ENCODE measurements at regions not wholly inside any gene's neighbourhood (a gene's known extent, or its start where the extent isn't known, plus 50 kb on each side); places are given as distances from the start of the nearest gene placed in this dataset.

DNA sequence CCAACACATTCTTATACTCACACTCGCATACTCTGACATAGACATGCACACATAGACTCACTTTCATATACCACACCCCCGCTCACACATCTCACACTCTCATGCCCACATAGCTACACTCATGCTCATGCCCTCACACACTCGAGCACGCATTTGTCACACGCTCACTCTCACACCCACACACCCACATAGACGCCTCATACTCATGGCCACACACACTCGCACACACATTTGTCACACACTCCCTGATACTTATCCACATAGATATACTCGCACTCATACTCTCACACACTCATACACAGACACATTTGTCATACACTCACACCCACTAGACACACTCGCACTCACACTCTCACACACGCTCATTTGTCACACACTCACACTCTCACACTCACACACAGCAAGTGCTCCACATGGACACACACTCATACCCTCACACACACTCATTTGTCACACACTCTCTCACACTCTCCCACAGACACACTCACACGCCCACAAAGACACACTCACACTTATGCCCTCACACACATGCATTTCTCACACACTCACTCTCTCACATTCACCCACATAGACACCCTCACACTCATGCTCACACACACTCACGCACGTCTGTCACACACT lies 50.9 kb downstream of the TNP1 start:
- no peak for DNase-seq

- no peak for DNase-seq
Measured at GRCh38 chr2:216807857-216808272, 52.0 kb downstream of the TNP1 start.

- no peak for DNase-seq
Measured at GRCh38 chr2:216804357-216805350, 55.2 kb downstream of the TNP1 start.

- DNase-seq, result no peak
Measured at GRCh38 chr2:216803791-216804190, 56.1 kb downstream of the TNP1 start.

DNA sequence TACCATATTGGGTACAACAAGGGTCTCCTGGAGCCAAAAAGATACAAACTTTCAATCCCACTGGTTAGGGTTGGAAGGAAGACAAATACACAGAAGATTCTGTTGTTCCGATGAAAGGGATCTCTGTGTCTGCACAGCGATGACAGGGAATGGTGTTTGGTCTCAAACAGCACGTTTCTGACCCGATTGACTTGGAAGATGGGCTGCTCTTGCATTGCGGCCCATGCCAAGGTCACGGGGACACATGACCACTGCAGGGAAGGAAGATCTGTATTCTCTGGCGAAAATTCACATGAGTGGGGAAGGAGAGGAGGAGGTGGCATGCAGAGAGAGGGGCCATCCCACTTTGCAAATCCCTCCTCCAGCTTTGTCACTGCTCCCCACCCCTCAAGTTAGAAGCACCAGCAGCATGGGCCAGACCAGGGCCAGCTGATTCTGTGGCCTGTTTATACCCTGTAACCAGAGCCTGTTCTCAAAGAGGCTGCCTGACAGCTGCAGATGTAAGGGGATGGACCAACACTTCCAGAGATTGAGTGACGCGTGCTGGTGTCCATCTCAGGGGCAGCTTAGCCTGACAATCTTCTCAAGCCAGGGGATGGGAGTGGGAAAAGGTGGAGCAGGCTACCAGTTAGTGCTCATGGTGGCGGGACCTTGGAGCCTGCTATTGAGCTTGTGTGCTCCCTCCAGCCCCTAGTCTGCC lies 57.2 kb downstream of the TNP1 start:
- DNase-seq, result no peak

DNA sequence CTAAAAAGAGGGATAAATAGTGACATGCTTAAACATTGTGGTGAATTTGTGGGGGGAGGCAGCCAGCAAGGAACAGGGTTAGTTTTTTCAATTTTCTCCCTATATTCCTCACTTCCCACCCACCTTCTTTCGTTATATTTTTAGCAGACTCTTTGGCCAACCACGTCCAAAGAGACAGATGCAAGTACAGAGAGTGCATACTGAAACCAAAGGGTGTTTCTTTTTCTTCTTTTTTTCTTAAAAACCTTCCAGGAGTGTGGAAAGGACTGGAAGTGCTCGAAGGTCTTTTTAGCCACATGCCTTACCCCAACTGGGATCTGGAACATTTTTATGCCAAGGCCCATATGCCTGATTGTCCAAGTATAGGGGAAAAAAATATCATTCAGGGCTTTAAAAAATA lies 59.0 kb downstream of the TNP1 start:
- no peak for DNase-seq

- no peak for DNase-seq
Measured at GRCh38 chr2:216799873-216800431, 59.9 kb downstream of the TNP1 start.

- DNase-seq, result no peak
Measured at GRCh38 chr2:216796115-216796840, 63.6 kb downstream of the TNP1 start.

DNA sequence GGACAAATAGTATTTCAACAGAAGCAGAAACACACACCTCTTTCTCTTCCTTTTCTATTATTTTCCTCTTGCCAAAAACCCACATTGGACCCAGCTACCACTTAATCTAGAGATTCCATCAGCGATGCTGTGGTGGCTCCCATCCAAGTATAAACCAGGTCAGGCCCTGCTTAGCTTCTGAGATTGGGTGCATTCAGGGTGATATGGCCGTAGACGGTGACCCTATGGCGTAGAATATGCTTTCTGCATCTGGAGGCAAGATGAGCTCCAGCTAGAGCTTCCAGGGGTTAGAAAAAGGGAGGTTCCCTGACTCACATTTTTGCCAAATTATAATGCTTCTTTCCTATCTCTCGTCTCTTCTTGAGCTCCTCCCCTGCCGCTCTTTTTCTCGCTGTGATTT lies 66.5 kb downstream of the TNP1 start:
- DNase-seq, result no peak

GRCh38 chr2:216792222-216793021 lies 67.4 kb downstream of the TNP1 start:
- DNase-seq, result no peak

DNA sequence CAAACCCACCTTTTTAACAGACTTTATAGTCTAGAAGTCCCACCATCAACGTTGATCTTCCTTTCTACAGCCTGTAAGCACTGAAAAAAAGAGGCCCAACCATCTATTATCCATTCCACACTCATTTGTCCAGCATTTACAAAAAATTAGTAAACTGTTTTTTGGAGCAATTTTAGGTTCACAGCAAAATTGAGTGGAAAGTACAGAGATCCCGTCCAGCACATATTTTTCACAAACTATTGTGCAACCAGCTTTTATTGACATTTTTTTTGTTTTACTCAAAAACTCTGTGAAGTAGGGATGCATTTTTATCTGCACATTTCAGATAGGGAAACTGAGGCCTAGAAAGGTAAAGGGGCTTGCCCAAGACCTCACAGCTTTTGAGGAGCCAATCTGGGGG lies 68.6 kb downstream of the TNP1 start:
- DNase-seq, result no peak

DNA sequence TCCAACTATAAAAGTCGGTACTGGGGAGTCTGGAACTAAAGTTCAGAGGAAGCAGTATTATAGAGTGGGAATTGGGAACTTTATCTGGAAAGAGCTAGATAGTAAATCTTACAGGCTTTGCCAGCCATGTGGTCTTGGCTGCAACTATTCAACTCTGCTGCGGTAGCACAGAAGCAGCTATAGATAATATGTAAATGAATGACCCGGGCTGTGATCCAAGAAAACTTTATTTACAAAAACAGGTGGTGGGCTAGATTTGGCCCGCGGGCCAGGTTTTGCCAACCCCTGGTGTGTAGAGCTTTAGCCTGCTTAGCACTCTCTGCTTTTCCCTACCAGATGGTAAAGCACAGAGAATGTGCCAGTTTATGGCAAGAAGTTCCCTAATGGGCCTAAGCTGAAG lies 70.8 kb downstream of the TNP1 start:
- no peak for DNase-seq

- DNase-seq, result no peak
Measured at GRCh38 chr2:216787851-216788540, 71.9 kb downstream of the TNP1 start.

DNA sequence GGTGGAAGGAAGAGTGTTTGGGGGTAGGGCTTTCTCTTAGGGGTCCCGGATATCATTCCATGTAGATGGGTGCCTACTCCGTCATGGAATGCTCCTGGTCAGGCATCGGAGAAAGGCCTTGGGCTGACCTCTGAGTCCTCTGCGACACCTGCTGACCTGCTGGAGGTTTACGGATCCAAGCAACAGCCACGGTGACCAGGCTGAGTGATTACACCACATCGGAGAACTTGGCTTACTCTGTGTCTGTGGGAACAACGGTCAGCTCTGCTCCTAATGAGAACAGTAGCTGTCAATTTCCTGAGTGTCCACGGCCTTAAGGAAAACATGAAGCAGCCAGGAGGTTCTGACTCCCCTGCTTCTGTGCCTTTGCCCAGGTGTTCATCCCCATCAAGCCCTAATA lies 73.2 kb downstream of the TNP1 start:
- DNase-seq, result no peak

GRCh38 chr2:216784456-216784855 lies 75.4 kb downstream of the TNP1 start:
- no peak for DNase-seq

DNA sequence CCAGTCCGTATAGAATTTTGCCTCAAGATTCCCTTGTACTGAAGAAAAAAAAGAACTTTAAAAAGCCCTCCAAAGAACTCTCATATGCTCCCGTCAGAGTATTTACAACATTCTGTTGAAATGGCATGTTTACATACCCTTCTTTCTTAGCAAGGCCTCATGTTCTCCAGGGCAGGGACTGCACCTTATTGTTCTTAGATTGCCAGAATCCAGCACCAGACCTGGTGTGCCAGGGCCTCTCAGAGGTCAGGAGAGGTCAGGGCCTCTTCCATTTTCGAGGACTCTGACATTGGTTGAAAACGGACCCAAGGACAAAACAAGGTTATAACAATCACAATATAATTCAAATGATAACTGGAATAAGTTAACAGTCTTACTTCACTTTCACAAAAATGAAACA lies 78.2 kb downstream of the TNP1 start:
- no peak for DNase-seq

GRCh38 chr2:216780843-216781242 lies 79.0 kb downstream of the TNP1 start:
- DNase-seq, result no peak

- DNase-seq, result peak; percentile 53
Measured at GRCh38 chr2:216777637-216778273, 82.1 kb downstream of the TNP1 start.

DNA sequence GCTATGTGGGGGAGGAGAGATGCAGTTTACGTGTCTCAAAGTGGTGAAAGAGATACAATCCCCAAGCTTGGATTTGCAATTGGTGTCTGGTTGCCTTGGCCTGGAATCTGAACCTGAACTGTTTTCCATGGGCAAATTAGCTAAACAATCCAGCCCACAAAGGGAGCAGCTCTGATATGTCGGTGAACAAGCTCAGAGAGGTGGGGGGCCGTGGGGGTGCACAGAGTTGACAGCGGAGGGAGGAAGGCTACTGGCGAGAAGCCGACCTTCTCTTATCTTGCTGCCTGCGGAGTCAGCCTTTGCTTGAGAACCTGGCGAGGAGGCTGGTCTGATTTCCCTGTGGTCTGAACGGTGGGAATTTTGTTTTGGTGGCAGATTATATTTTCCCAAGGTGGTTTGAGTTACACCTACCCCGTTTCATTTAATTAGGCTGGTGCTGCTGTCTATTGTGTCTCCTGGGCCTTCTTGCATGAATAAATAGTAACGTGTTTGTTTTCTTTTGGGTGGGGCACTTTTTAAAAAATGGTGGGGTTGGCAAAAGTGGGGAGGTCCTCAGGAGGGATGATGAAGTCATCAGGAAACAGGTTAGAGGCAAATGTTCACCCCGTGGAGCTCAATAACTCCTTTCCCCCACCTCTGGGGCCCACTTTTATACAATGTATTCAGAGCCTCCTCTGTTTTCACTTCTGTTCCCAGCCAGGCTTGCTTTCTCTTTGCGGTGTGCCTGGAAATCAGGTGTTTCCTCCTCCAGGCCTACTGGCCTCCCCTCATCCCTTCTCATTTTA lies 80.9 kb upstream of the IGFBP5 start:
- peak; percentile 86 for DNase-seq

- DNase-seq, result peak; percentile 16
Measured at GRCh38 chr2:216775043-216775453, 79.7 kb upstream of the IGFBP5 start.

Data from COR-L47 (cell line).